Neural progenitor cell (in vitro differentiated cells): ENCODE measurements at regions not wholly inside any gene's neighbourhood (a gene's known extent, or its start where the extent isn't known, plus 50 kb on each side); places are given as distances from the start of the nearest gene placed in this dataset.

Source experiments
- DNase-seq: peaks from one replicate; pipeline ENCODE4 v3.0.0-alpha.2; 2016; ENCODE audit warnings: low spot score
- H2AFZ ChIP-seq: fragments of 200-600 bp; sonication (generic); replicated peaks from 2 replicates; pipeline ENCODE4 v1.6.1; 2016; ENCODE audit warnings: antibody characterized with exemption
- H3F3A ChIP-seq: fragments of 200-600 bp; sonication (generic); 2 replicates; pipeline ENCODE4 v1.6.1; 2016; ENCODE audit warnings: antibody characterized with exemption, low read depth
- H3K27ac ChIP-seq: fragments of 200-600 bp; sonication (generic); 2 replicates; pipeline ENCODE4 v1.5.1; 2016; ENCODE audit warnings: mild to moderate bottlenecking
- H3K27me3 ChIP-seq: fragments of 200-600 bp; sonication (generic); 2 replicates; pipeline ENCODE4 v1.6.1; 2016; ENCODE audit warnings: mild to moderate bottlenecking, moderate library complexity
- H3K36me3 ChIP-seq: fragments of 200-600 bp; sonication (generic); 2 replicates; pipeline ENCODE4 v1.5.1; 2016
- H3K4me1 ChIP-seq: fragments of 200-600 bp; sonication (generic); 2 replicates; pipeline ENCODE4 v1.6.1; 2016; ENCODE audit warnings: mixed run types
- H3K4me2 ChIP-seq: fragments of 200-600 bp; sonication (generic); 2 replicates; pipeline ENCODE4 v1.6.1; 2016
- H3K4me3 ChIP-seq: fragments of 200-600 bp; sonication (generic); 2 replicates; pipeline ENCODE4 v1.5.1; 2016
- H3K79me2 ChIP-seq: fragments of 200-600 bp; sonication (generic); 2 replicates; pipeline ENCODE4 v1.6.1; 2016; ENCODE audit warnings: low read depth
- H3K9ac ChIP-seq: fragments of 200-600 bp; sonication (generic); 2 replicates; pipeline ENCODE4 v1.6.1; 2016
- H3K9me3 ChIP-seq: fragments of 200-600 bp; sonication (generic); 2 replicates; pipeline ENCODE4 v1.5.1; 2016; ENCODE audit warnings: low read depth
- H4K20me1 ChIP-seq: fragments of 200-600 bp; sonication (generic); 2 replicates; pipeline ENCODE4 v1.6.1; 2016; ENCODE audit warnings: low read depth
- H3K27ac Mint-ChIP-seq: 3 replicates; pipeline ENCODE4 v1.8.0; 2021; ENCODE audit warnings: mixed read lengths
- H3K27me3 Mint-ChIP-seq: 2 replicates; pipeline ENCODE4 v1.8.0; 2022; ENCODE audit warnings: low read depth, mild to moderate bottlenecking, inconsistent platforms, moderate library complexity, mixed read lengths; ENCODE audit not compliant: insufficient read depth
- H3K36me3 Mint-ChIP-seq: 3 replicates; pipeline ENCODE4 v1.8.0; 2021; ENCODE audit warnings: mixed read lengths
- H3K4me1 Mint-ChIP-seq: 3 replicates; pipeline ENCODE4 v1.8.0; 2021; ENCODE audit warnings: mixed read lengths
- H3K4me3 Mint-ChIP-seq: 3 replicates; pipeline ENCODE4 v1.8.0; 2021; ENCODE audit warnings: mild to moderate bottlenecking, moderate library complexity, mixed read lengths
- H3K9me3 Mint-ChIP-seq: 3 replicates; pipeline ENCODE4 v1.8.0; 2020; ENCODE audit warnings: mixed read lengths
- EZH2 ChIP-seq: fragments of 200-600 bp; sonication (generic); IDR thresholded peaks from 2 replicates; pipeline ENCODE4 v1.6.1; 2017; ENCODE audit warnings: antibody characterized with exemption, mild to moderate bottlenecking, moderate library complexity
- EZH2phosphoT487 ChIP-seq: fragments of 200-600 bp; sonication (generic); IDR thresholded peaks from 2 replicates; pipeline ENCODE4 v1.6.1; 2017; ENCODE audit warnings: antibody characterized with exemption
- TF ChIP-seq, protein P1 (sequence below): fragments of 200-600 bp; sonication (generic); IDR thresholded peaks from 2 replicates; pipeline ENCODE4 v1.5.1; 2017; ENCODE audit warnings: antibody characterized with exemption, mild to moderate bottlenecking

DNA sequence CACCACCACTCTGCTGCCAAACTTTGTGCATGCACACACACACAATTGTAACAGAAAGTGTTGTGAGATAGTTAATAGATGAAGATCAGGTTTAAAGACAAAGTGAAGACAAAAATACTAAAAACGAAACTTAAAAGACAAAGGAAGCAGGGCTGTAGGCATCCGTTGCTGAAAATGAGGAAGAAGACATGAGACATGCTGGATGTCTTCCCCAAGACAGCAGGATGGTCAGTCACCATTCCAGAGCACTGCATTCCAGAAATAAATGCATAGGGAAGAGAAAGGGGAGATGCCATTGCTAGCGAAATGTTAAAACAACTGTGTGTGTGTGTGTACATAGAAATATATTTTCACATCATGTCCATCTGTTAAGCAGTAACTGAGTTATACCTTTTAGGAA, 520.1 kb downstream of the SUCLA2 start:
- H4K20me1 ChIP-seq, result no peaks in the 10 kb centered on the region
- H3K27ac Mint-ChIP-seq, result no peak overlapping the region

DNA sequence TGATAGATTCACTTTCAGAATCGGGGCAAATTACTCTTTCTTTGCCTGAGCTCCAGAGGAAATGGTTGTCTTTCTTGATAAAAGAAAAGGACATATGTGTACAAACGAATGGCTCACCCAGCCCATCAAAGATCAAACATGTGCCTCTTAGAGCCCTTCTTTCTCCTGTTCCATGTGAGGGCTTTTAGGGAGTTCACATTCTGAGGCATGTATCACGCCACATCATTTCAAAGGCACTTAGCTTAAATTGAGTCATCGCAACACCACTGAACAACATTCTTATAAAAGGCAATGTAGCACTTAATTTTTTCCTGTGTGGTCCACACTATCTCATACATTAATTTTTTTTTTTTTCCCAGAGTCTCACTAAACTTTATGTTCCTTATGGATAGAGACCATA, 521.0 kb downstream of the SUCLA2 start:
- Histone ChIP-seq H3K4me2 (no peak overlapping the region), H3F3A (no peaks in the 10 kb centered on the region), H3K4me1 (peaks cover 5% of the 10 kb centered on the region), H3K79me2 (no peaks in the 10 kb centered on the region), H3K27ac (no peak overlapping the region), H3K27me3 (no peaks in the 10 kb centered on the region), H3K9me3 (no peaks in the 10 kb centered on the region), H3K36me3 (no peaks in the 10 kb centered on the region), H3K4me3 (no peak overlapping the region), H3K9ac (no peak overlapping the region), H2AFZ (no peak overlapping the region), H4K20me1 (no peaks in the 10 kb centered on the region)
- Mint-ChIP-seq H3K9me3 (no peaks in the 10 kb centered on the region), H3K4me3 (no peak overlapping the region), H3K36me3 (no peaks in the 10 kb centered on the region), H3K27me3 (no peaks in the 10 kb centered on the region), H3K27ac (no peak overlapping the region), H3K4me1 (no peaks in the 10 kb centered on the region)
- no peak for DNase-seq
- TF ChIP-seq EZH2 (no peak), EZH2phosphoT487 (no peak)
- TF ChIP-seq, protein P1, sequence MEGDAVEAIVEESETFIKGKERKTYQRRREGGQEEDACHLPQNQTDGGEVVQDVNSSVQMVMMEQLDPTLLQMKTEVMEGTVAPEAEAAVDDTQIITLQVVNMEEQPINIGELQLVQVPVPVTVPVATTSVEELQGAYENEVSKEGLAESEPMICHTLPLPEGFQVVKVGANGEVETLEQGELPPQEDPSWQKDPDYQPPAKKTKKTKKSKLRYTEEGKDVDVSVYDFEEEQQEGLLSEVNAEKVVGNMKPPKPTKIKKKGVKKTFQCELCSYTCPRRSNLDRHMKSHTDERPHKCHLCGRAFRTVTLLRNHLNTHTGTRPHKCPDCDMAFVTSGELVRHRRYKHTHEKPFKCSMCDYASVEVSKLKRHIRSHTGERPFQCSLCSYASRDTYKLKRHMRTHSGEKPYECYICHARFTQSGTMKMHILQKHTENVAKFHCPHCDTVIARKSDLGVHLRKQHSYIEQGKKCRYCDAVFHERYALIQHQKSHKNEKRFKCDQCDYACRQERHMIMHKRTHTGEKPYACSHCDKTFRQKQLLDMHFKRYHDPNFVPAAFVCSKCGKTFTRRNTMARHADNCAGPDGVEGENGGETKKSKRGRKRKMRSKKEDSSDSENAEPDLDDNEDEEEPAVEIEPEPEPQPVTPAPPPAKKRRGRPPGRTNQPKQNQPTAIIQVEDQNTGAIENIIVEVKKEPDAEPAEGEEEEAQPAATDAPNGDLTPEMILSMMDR, result no peak

More for the DNA sequence above, 520.1 kb downstream of the SUCLA2 start:
- Mint-ChIP-seq H3K27me3 (no peaks in the 10 kb centered on the region), H3K4me1 (no peaks in the 10 kb centered on the region), H3K9me3 (no peaks in the 10 kb centered on the region), H3K4me3 (no peak overlapping the region), H3K36me3 (no peaks in the 10 kb centered on the region)
- no peaks in the 10 kb centered on the region for H3K27me3 ChIP-seq
- no peak overlapping the region for H3K27ac ChIP-seq
- DNase-seq, result no peak
- H3K4me3 ChIP-seq, result no peak overlapping the region
- H3K36me3 ChIP-seq, result no peaks in the 10 kb centered on the region
- TF ChIP-seq, protein P1, result no peak
- no peak for TF ChIP-seq EZH2
- TF ChIP-seq EZH2phosphoT487, result no peak
- H3K79me2 ChIP-seq, result no peaks in the 10 kb centered on the region
- no peaks in the 10 kb centered on the region for H3F3A ChIP-seq
- peaks cover 5% of the 10 kb centered on the region for H3K4me1 ChIP-seq
- H3K9me3 ChIP-seq, result no peaks in the 10 kb centered on the region
- no peak overlapping the region for H3K9ac ChIP-seq
- H3K4me2 ChIP-seq, result no peak overlapping the region
- no peak overlapping the region for H2AFZ ChIP-seq

- Histone ChIP-seq H3K9ac (no peak overlapping the region), H3K27ac (no peak overlapping the region), H3K79me2 (no peaks in the 10 kb centered on the region), H2AFZ (no peak overlapping the region), H4K20me1 (no peaks in the 10 kb centered on the region), H3K4me2 (no peak overlapping the region), H3K36me3 (no peaks in the 10 kb centered on the region), H3F3A (no peaks in the 10 kb centered on the region), H3K4me1 (peaks cover 5% of the 10 kb centered on the region), H3K4me3 (no peak overlapping the region), H3K27me3 (no peaks in the 10 kb centered on the region), H3K9me3 (no peaks in the 10 kb centered on the region)
- H3K9me3 Mint-ChIP-seq, result no peaks in the 10 kb centered on the region
- TF ChIP-seq EZH2phosphoT487 (no peak), EZH2 (no peak)
- TF ChIP-seq, protein P1, result no peak
- H3K4me1 Mint-ChIP-seq, result no peaks in the 10 kb centered on the region
- no peak overlapping the region for H3K27ac Mint-ChIP-seq
- H3K27me3 Mint-ChIP-seq, result no peaks in the 10 kb centered on the region
- H3K4me3 Mint-ChIP-seq, result no peak overlapping the region
- no peaks in the 10 kb centered on the region for H3K36me3 Mint-ChIP-seq
- no peak for DNase-seq
Measured at GRCh38 chr13:47478985-47479384, 522.1 kb downstream of the SUCLA2 start.
